NT2/D1 (cell line): ENCODE measurements at regions not wholly inside any gene's neighbourhood (a gene's known extent, or its start where the extent isn't known, plus 50 kb on each side); places are given as distances from the start of the nearest gene placed in this dataset.

Experiments used
- YY1 ChIP-seq: IDR thresholded peaks from 2 replicates; pipeline ENCODE4 v1.6.1; 2011; ENCODE audit not compliant: insufficient read length, insufficient read depth
- ZNF274 ChIP-seq: IDR thresholded peaks from 2 replicates; pipeline ENCODE4 v1.6.1; 2011; ENCODE audit warnings: mild to moderate bottlenecking, low read depth, low read length

DNA sequence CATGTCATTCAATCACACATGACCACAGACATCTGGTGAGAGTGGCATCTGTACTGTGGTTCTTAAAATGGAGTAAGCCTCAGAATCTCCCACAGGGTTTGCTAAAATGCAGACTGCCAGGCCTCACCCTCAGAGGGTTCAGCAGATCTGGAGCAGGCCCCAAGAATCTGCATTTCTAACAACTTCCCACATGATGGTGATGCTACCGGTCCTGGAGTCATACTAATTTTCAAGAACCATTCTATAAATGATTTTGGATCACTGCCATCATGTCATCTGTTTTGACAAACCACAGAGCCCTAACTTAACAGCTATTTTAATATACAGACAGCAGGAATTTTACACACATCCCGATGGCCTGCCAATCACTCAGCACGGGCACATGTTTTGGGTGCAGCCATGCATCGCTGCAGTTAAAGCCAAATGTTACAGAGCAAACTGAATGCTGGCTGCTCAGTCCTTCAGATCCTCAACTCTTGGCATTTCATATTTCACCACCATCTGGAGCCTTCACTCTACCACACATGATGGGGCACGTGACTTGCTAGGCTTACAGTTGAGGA is 792.1 kb upstream of the AMELY start:
- TF ChIP-seq ZNF274 (no peak), YY1 (no peak)
